ENCODE measurements at regions not wholly inside any gene's neighbourhood (a gene's known extent, or its start where the extent isn't known, plus 50 kb on each side); places are given as distances from the start of the nearest gene placed in this dataset.
A peak's percentile ranks its signal among the peaks of the same experiment; 100 is the strongest.

DNA sequence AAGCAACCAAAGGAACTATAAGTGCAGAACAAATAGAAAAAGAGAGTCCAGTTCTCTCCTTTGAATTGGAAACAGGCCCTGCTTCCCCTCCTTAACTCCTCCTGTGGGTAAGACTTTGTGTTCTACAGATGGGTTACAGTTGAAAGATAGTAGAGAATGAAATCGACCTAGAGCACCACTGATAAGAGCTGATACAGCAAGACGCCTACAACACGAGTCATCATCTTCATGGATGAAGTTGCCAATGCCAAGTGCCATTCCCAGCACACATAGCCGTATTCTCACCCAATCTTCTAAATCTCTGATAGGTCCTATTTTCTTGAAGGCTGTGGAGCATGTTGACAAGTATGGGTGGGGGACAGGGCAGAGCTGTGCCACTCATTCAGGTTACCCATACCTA lies 99.8 kb upstream of the CAMK1G start:
- H3K27ac ChIP-seq: no peak overlapping the region
- TF ChIP-seq ZFX (IDR thresholded peaks at IDR 0.05; ENCODE audit: borderline replicate concordance) (no peak), CTCF (IDR thresholded peaks at IDR 0.05) (no peak)

- TF ChIP-seq ZFX (IDR thresholded peaks at IDR 0.05; ENCODE audit: borderline replicate concordance): no peak
- no peak for TF ChIP-seq CTCF (IDR thresholded peaks at IDR 0.05)
These were observed 99.1 kb upstream of the CAMK1G start for GRCh38 chr1:209484429-209484828.

DNA sequence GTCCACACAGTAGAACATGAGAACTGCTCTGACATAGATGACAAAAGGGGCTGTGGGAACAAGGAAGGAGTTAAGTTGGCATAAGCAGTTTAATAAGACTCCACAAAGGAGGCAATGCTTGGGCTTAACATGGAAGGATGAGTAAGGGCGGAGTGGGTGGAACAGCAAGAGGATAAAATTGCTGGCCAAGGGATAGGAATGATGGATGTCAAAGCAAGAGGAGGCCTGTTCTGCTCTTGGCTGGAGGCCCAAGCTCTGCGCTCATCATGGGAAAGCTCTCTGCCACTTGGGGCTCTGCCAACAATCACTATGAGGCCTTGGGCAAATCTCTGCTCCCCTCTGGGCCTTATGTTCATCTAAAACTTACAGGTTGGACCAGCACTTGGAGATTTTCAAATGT lies 98.3 kb upstream of the CAMK1G start:
- no peak overlapping the region for H3K27ac ChIP-seq
- TF ChIP-seq ZFX (IDR thresholded peaks at IDR 0.05; ENCODE audit: borderline replicate concordance) (no peak), CTCF (IDR thresholded peaks at IDR 0.05) (no peak)

More at GRCh38 chr1:209484429-209484828, 99.1 kb upstream of the CAMK1G start:
- H3K27ac ChIP-seq: no peak overlapping the region

- no peak for TF ChIP-seq CTCF (IDR thresholded peaks at IDR 0.05)
- TF ChIP-seq ZFX (IDR thresholded peaks at IDR 0.05; ENCODE audit: borderline replicate concordance): no peak
- no peak overlapping the region for H3K27ac ChIP-seq
These were observed 97.8 kb upstream of the CAMK1G start for GRCh38 chr1:209485751-209486150.

- TF ChIP-seq ZFX (IDR thresholded peaks at IDR 0.05; ENCODE audit: borderline replicate concordance): no peak
- no peak for TF ChIP-seq CTCF (IDR thresholded peaks at IDR 0.05)
- H3K27ac ChIP-seq: no peak overlapping the region
These were observed 96.5 kb upstream of the CAMK1G start for GRCh38 chr1:209486861-209487593.

DNA sequence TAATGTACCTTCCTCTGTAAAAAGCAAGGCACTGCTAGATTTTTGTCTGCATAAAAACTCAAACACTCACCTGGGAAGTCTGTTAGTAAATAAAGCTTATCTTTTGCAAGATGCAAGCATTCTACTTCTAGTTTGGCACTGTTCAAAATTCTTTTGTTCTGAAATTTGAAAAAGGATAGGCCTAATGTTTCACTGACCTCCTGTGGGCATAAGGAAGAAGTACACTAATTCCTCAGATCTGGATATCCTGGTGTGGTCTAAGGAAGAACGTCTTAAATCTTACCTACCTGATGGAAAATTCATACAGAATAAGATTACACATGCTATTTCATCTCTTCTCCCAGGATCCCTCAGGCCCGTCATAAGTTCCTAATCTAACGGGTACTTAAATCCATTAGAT lies 93.5 kb upstream of the CAMK1G start:
- H3K27ac ChIP-seq: no peak overlapping the region
- TF ChIP-seq ZFX (IDR thresholded peaks at IDR 0.05; ENCODE audit: borderline replicate concordance): no peak
- TF ChIP-seq CTCF (IDR thresholded peaks at IDR 0.05): peak; percentile 42

DNA sequence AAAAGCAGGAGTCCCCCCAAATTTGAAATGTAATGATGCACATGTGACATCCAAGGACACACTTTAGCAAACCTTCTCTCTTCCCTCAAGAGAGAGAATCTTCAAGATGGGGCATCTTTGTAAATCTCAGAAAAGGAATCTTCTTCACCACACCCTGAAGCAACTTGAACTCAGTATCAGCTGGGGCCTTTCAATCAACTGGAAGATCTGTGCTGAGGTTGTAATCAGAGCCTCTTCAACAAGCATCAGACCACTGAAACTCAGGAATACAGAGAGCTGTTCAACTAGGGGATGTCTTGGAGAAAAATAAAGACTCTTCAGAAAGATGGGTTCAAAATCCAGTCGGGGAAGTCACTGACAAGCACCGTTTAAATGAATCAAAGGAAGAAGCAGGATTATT lies 92.5 kb upstream of the CAMK1G start:
- TF ChIP-seq ZFX (IDR thresholded peaks at IDR 0.05; ENCODE audit: borderline replicate concordance) (no peak), CTCF (IDR thresholded peaks at IDR 0.05) (no peak)
- H3K27ac ChIP-seq: no peak overlapping the region
